Peyer's patch (tissue), 4 donors: ENCODE measurements at regions not wholly inside any gene's neighbourhood (a gene's known extent, or its start where the extent isn't known, plus 50 kb on each side); places are given as distances from the start of the nearest gene placed in this dataset.

Source experiments
- POLR2A ChIP-seq, 2 donors: fragments of 450-650 bp; IDR thresholded peaks; one replicate each; pipeline ENCODE4 v1.5.1; 2017; ENCODE audit warnings: antibody characterized with exemption in 2 of 2, mild to moderate bottlenecking in 2 of 2, moderate library complexity in 2 of 2
- TF ChIP-seq, protein P1 (sequence below), 6 experiments: fragments of 450-650 bp in 4 of 6; fragments of 200-600 bp in 2 of 6; sonication (generic) in 1 of 6; IDR thresholded peaks; one replicate each; pipeline ENCODE4 v1.5.1; 2017 to 2019; ENCODE audit warnings: antibody characterized with exemption in 6 of 6, mild to moderate bottlenecking in 3 of 6, moderate library complexity in 1 of 6

DNA sequence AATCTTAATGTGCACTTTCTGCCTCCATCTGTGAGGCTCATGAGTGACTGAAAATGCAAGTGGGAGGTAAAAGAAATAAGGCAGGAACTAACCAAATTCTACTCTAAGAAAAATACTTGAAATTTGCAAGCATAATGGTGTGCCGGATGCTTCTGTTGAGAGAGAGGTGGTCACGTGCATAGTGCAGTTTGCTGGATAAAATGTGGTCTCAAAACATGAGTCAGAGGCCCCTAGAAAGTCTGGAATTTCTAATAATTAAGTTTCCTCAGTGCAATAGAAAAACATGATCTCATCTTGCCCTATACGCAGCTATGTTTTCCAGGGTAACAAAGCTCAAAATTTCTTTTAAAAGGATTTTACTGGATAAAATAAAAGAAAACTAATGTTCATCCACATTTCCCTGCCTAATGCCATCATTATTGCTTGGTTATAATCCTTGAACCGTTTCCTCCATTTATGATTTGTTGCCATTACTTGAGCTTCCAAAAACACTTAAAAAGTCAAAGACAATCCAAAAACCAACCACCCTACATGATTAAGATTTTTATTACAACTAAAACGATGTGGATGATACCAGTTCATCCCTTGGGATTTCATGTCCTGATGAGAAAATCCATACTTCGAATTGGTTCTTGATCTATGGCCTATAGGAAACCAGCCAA lies 351.7 kb upstream of the ARID1B start:
- TF ChIP-seq, protein P1, sequence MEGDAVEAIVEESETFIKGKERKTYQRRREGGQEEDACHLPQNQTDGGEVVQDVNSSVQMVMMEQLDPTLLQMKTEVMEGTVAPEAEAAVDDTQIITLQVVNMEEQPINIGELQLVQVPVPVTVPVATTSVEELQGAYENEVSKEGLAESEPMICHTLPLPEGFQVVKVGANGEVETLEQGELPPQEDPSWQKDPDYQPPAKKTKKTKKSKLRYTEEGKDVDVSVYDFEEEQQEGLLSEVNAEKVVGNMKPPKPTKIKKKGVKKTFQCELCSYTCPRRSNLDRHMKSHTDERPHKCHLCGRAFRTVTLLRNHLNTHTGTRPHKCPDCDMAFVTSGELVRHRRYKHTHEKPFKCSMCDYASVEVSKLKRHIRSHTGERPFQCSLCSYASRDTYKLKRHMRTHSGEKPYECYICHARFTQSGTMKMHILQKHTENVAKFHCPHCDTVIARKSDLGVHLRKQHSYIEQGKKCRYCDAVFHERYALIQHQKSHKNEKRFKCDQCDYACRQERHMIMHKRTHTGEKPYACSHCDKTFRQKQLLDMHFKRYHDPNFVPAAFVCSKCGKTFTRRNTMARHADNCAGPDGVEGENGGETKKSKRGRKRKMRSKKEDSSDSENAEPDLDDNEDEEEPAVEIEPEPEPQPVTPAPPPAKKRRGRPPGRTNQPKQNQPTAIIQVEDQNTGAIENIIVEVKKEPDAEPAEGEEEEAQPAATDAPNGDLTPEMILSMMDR (IDR thresholded peaks at IDR 0.05) = no peak
- no peak for TF ChIP-seq POLR2A (IDR thresholded peaks at IDR 0.05)
